ENCODE measurements at regions not wholly inside any gene's neighbourhood (a gene's known extent, or its start where the extent isn't known, plus 50 kb on each side); places are given as distances from the start of the nearest gene placed in this dataset.
A peak's percentile ranks its signal among the peaks of the same experiment; 100 is the strongest.

DNA sequence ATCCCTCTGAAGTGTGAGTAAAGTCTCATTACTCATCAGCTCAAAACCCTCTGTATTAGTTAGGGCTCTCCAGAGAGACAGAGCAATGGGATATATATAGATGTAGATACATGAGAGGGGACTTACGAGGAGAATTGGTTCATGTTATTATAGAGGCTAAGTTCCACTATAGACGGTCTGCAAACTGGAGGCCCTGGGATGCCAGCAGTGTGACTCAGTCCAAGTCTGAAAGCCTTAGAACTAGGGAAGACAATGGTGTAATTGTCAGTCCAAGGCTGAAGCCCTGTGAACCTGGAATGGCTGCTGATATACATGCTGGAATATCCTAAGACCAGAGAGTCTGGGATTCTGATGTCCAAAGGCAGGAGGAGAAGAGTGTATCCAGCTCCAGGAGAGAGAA is 57.3 kb upstream of the CEP83 start:
- peak; percentile 24 for DNase-seq (ENCODE audit: low spot score)

DNA sequence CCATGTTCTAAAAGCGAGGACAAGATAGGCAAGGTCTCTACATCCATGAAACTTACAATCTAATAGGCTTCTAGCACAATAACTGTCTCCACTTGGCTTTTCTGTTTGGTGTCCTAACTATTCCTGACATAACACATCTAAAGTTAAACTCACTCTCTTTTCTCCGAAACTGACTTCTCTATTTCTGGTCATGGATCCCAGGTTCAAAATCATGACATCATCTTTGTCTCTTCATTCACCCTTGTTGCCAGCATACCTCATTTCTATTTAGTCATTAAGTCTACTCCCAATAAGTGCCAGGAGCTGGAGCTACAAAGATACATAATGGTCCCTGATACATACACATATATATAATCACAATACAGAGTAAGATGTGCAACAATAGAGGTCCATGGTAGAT is 53.9 kb upstream of the CEP83 start:
- no peak for DNase-seq (ENCODE audit: low spot score)

DNA sequence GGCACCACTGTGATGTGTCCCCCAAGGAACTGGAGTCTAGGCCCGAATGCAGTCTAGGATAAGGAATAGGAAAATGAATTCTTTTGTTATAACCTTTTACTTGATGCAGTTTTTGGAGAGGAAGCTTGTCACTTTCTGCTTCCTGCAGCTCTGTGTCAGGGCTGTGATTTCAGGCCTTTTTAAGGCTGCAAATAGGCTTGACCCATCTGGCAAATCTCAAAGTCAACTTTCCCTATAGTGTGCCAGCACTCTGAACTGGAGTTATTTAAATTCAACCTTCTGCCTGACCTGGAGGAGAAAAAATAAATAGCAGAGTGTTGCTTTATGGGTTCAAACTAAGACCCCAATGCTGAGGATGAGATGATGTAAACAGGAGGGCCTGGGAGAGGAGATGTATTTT is 51.8 kb upstream of the CEP83 start:
- no peak for DNase-seq (ENCODE audit: low spot score)

DNA sequence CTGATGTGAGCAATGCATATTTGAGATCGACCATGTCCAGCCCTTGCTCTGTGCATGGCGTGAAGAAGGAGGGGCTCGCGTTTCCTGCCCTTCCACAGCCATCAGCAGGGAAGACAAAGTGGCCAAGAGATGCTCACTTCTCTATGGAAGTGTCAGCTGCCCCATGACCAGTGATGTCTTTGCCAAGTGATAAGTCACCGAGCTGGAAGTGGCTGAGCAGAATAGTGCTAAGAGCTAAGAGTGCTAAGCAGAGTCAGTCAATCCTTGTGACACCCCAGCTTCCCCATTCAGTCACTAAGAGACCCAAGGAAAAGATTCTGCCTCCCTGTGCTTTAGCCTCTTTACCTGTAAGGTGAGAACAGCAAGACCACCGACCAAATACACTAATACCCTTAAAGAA is 50.5 kb upstream of the CEP83 start:
- DNase-seq (ENCODE audit: low spot score) = no peak
